Heart right ventricle (tissue), 16 donors: ENCODE measurements at regions not wholly inside any gene's neighbourhood (a gene's known extent, or its start where the extent isn't known, plus 50 kb on each side); places are given as distances from the start of the nearest gene placed in this dataset.
A peak's percentile ranks its signal among the peaks of the same experiment; 100 is the strongest.
"Not testable (repeated sequence)": the region's sequence is repeated elsewhere in the genome, so short reads cannot be mapped to it uniquely, and the experiment has no call there.

Experiments
- ATAC-seq, 8 donors: fragments of 200-7000 bp; cut with Tn5 transposase; one replicate each; pipeline ENCODE4 v1.9.1; 2020; ENCODE audit warnings: mild to moderate bottlenecking in 8 of 8, moderate library complexity in 8 of 8, moderate number of reproducible peaks in 1 of 8
- DNase-seq, 2 donors: peaks; one replicate each; pipeline ENCODE4 v3.0.0-alpha.2; 2020
- H3K27ac ChIP-seq, 10 donors: fragments of 200-600 bp; sonication (generic) in 2 of 10; one replicate each; pipeline versions ENCODE4 v1.5.0 to v1.8.0; 2020 to 2022; ENCODE audit warnings: mild to moderate bottlenecking in 3 of 10
- H3K27me3 ChIP-seq, 7 donors: fragments of 200-600 bp; one replicate each; pipeline ENCODE4 v1.8.0; 2021 to 2022; ENCODE audit warnings: mild to moderate bottlenecking in 2 of 7
- H3K36me3 ChIP-seq, 9 donors: fragments of 200-600 bp; sonication (generic) in 1 of 9; one replicate each; pipeline versions ENCODE4 v1.5.0 to v1.8.0; 2020 to 2022; ENCODE audit warnings: mild to moderate bottlenecking in 2 of 9
- H3K4me1 ChIP-seq, 9 donors: fragments of 200-600 bp; sonication (generic) in 1 of 9; one replicate each; pipeline versions ENCODE4 v1.5.0 to v1.8.0; 2020 to 2022; ENCODE audit warnings: mild to moderate bottlenecking in 4 of 9
- H3K4me3 ChIP-seq, 10 donors: fragments of 200-600 bp; sonication (generic) in 2 of 10; one replicate each; pipeline versions ENCODE4 v1.5.0 to v1.8.0; 2020 to 2022; ENCODE audit warnings: mild to moderate bottlenecking in 7 of 10, moderate library complexity in 2 of 10
- H3K9me3 ChIP-seq, 11 donors: fragments of 200-600 bp in 10 of 11; sonication (generic) in 2 of 11; one replicate each; pipeline versions ENCODE4 v1.5.0 to v1.8.0; 2013 to 2022; ENCODE audit warnings: mild to moderate bottlenecking in 2 of 11, control low read depth in 1 of 11, moderate library complexity in 1 of 11
- WGBS, 2 donors: extraction: QIAGEN DNeasy Blood & Tissue Kit; methylation state at CpG; one replicate each; pipeline ENCODE4 v1.1.7; 2013; ENCODE audit warnings: inconsistent platforms in 1 of 2; 5-methylcytosine and 5-hydroxymethylcytosine counted together
- intact Hi-C, 10 donors: fragments of 100-400 bp; cut with DNase I; formaldehyde crosslinking; loops; one replicate each; pipeline versions ENCODE4 v1.11.1 to v1.14.2; 2022
- TF ChIP-seq, protein P1 (sequence below), 9 donors: fragments of 200-600 bp; sonication (generic) in 2 of 9; IDR thresholded peaks; one replicate each; pipeline versions ENCODE4 v1.5.0 to v1.8.0; 2021 to 2022; ENCODE audit warnings: antibody characterized with exemption in 9 of 9, mild to moderate bottlenecking in 5 of 9, moderate library complexity in 1 of 9
- donor health status: Arrhythmogenic right ventricular cardiomyopathy.
- donor health status: ischemic (EF 13 %, LVEDD 7.1; RV severe dilation, severe dysfunction).
- donor health status: healthy with polysubstance abuse.
- donor health status: DM: no; HTN: yes; CAD: no.
- donor health status: DM: no; HTN: no; CAD: no.
- donor health status: ischemic (EF 25% LVEDD 6.9; RV normal size, moderate dysfunction).
- donor health status: ischemic (EF 25% LVEDD 5.7; RV mildly dilated, moderate dysfunction).
- donor health status: healthy.
- donor health status: DM: yes; HTN: yes; CAD: no.
- donor health status: Ischemic cardiomyopathy.
- donor health status: ischemic (EF 35%, LVEDD 5.7; RV mildly dilated, moderate dysfunction).
- donor health status: nonischemic (EF 11% LVEDD 7.7; RV severe dilation, severe dysfunction).
- donor health status: DM: yes; HTN: yes; CAD: no.
- donor health status: PGD.
- donor health status: ischemic (EF 29% LVEDD 5.4; RV normal size, mild dysfunction).
- donor health status: nonischemic (EF 23%, LVEDD 6.1; RV moderate dilation, normal function).

DNA sequence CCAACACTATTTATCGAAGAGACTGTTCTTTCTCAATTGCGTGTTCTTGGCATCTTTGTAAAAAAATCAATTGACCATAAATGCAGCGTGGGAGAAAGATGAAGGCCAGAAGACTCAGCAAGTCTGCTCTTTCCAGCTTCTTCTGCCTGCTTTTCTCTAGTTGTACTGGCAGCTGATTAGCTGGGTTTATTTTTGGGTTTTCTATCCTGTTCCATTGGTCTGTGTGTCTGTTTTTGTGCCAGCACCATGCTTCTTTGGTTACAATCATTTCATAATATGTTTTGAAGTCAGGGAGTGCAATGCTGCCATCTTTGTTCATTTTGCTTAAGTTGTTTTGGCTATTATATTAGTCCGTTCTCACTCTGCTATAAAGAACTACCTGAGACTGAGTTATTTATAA, 201.8 kb upstream of the B3GALT2 start:
- no peak overlapping the region for H3K27ac ChIP-seq
- intact Hi-C loops: no loop called here
- no peaks in the 10 kb centered on the region for H3K9me3 ChIP-seq
- TF ChIP-seq, protein P1, sequence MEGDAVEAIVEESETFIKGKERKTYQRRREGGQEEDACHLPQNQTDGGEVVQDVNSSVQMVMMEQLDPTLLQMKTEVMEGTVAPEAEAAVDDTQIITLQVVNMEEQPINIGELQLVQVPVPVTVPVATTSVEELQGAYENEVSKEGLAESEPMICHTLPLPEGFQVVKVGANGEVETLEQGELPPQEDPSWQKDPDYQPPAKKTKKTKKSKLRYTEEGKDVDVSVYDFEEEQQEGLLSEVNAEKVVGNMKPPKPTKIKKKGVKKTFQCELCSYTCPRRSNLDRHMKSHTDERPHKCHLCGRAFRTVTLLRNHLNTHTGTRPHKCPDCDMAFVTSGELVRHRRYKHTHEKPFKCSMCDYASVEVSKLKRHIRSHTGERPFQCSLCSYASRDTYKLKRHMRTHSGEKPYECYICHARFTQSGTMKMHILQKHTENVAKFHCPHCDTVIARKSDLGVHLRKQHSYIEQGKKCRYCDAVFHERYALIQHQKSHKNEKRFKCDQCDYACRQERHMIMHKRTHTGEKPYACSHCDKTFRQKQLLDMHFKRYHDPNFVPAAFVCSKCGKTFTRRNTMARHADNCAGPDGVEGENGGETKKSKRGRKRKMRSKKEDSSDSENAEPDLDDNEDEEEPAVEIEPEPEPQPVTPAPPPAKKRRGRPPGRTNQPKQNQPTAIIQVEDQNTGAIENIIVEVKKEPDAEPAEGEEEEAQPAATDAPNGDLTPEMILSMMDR (IDR thresholded peaks at IDR 0.05): no peak
- no peak overlapping the region for H3K4me3 ChIP-seq
- DNase-seq (no peak), ATAC-seq (peak in 1 of 8 donors; percentile 67)
- H3K27me3 ChIP-seq: no peaks in the 10 kb centered on the region
- H3K4me1 ChIP-seq: peaks cover 0 to 10% (median 0%) of the 10 kb centered on the region in 9 donors
- 90 to 93% methylated on average over 4 of the region's 4 CpGs for WGBS, 2 donors
- H3K36me3 ChIP-seq: no peaks in the 10 kb centered on the region

DNA sequence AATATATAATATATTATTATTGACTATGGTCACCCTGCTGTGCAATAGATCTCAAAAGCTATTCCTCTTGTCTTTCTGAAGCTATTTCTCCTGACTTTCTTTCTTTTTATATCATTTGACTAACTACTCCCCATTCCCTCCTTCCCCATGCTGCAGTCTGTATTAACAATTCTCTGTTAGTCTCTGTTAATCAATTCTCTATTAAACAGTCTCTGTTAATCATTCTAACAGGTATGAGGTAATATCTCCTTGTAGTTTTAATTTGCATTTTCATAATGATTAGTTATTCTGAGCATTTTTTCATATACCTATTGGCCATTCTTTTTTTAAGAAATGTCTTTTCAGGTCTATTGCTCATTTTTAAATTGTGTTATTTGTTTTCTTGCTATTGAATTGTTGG, 201.0 kb upstream of the B3GALT2 start:
- Histone ChIP-seq H3K4me1 (peaks cover 0 to 10% (median 0%) of the 10 kb centered on the region in 9 donors), H3K4me3 (no peak overlapping the region), H3K27me3 (no peaks in the 10 kb centered on the region), H3K9me3 (no peaks in the 10 kb centered on the region), H3K36me3 (no peaks in the 10 kb centered on the region), H3K27ac (no peak overlapping the region)
- DNase-seq (no peak), ATAC-seq (no peak)
- TF ChIP-seq, protein P1 (IDR thresholded peaks at IDR 0.05): no peak
- intact Hi-C loops: no loop called here

DNA sequence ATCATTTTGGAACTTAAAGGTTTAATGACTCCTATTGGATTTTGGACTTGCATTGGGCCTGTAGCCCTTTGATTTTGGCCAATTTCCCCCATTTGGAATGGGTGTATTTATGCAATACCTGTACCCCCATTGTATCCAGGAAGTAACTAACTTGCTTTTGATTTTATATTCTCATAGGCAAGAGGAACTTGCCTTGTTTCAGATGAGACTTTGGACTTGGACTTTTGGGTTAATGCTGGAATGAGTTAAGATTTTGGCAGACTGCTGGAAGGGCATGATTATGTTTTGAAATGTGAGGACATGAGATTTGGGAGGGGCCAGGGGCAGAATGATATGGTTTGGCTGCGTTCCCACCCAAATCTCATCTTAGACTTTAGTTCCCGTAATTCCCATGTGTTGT, 192.0 kb upstream of the B3GALT2 start:
- H3K4me3 ChIP-seq, ATAC-seq, H3K9me3 ChIP-seq, DNase-seq, intact Hi-C loops, H3K27ac ChIP-seq, H3K27me3 ChIP-seq, H3K4me1 ChIP-seq, H3K36me3 ChIP-seq: not testable (repeated sequence)
- WGBS, 2 donors: 70 to 74% methylated on average over 2 of the region's 2 CpGs

DNA sequence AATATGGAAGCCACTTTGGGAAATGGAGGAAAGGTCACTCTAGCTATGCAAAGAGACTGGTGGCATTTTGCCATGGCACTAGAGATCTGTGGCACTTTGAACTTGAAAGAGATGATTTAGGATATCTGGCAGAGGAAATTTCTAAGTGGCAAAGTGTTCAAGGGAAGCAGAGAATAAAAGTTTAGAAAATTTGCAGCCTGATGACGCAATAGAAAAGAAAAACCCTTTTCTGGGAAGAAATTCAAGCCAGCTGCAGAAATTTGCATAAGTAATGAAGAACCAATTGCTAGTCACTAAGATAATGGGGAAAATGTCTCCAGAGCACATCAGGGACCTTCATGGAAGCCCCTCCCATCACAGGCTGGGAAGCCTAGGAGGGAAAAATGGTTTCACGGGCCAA, 191.1 kb upstream of the B3GALT2 start:
- no peak for ATAC-seq
- TF ChIP-seq, protein P1 (IDR thresholded peaks at IDR 0.05): no peak
- no peaks in the 10 kb centered on the region for H3K36me3 ChIP-seq
- no peak for DNase-seq
- no peaks in the 10 kb centered on the region for H3K4me1 ChIP-seq
- WGBS, 2 donors: 95 to 98% methylated on average over 2 of the region's 2 CpGs
- no peak overlapping the region for H3K4me3 ChIP-seq
- intact Hi-C loops: no loop called here
- no peaks in the 10 kb centered on the region for H3K27me3 ChIP-seq
- H3K9me3 ChIP-seq: no peaks in the 10 kb centered on the region
- H3K27ac ChIP-seq: no peak overlapping the region

DNA sequence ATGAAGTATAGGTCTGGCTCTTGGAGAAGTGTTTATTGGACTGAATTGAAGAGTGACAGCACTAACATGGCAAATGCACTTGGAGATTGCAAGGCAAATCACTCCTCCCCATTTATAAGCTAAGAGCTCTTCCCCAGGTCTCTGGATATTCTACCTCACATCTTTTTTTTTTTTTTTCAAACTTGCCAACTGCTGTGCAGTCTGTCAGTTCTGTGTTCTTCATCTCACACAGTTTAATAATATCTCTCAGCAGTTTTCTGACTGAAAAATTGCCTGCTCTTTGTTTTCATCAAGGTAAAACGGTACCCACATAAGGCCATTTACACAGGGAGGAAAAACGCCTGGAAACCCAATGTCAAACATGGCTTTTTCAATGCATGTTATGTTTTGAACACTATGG, 186.1 kb upstream of the B3GALT2 start:
- DNase-seq (no peak), ATAC-seq (no peak)
- Histone ChIP-seq H3K9me3 (peaks cover 0 to 6% (median 0%) of the 10 kb centered on the region in 11 donors), H3K27me3 (no peaks in the 10 kb centered on the region), H3K4me3 (no peak overlapping the region), H3K4me1 (no peaks in the 10 kb centered on the region), H3K36me3 (no peaks in the 10 kb centered on the region), H3K27ac (no peak overlapping the region)
- WGBS, 2 donors: 95 to 98% methylated on average over 2 of the region's 2 CpGs
- TF ChIP-seq, protein P1 (IDR thresholded peaks at IDR 0.05): no peak
- intact Hi-C loops: no loop called here
